Activated naive CD4-positive, alpha-beta T cell treated with anti-CD3 and anti-CD28 coated beads, Interleukin-2, amount 10 ng/mL, durations not matched to agents 7 days and 5 days (primary cell): ENCODE measurements at regions not wholly inside any gene's neighbourhood (a gene's known extent, or its start where the extent isn't known, plus 50 kb on each side); places are given as distances from the start of the nearest gene placed in this dataset.

ENCODE experiments used
- CTCF ChIA-PET: fragments of 350-600 bp; sonication (Branson Sonifier 250); formaldehyde crosslinking; loops from one replicate; lab custom pipeline; 2021; ENCODE audit warnings: antibody characterized with exemption; lab: Charles Lee
- DNase-seq: peaks from one replicate; pipeline ENCODE4 v3.0.0-alpha.2; 2020
- H3K27ac Mint-ChIP-seq: one replicate; pipeline ENCODE4 v1.8.0; 2021; ENCODE audit warnings: mild to moderate bottlenecking, moderate library complexity, mixed read lengths
- H3K27me3 Mint-ChIP-seq: one replicate; pipeline ENCODE4 v1.8.0; 2021; ENCODE audit warnings: mild to moderate bottlenecking, mixed read lengths
- H3K36me3 Mint-ChIP-seq: one replicate; pipeline ENCODE4 v1.8.0; 2021; ENCODE audit warnings: mixed read lengths
- H3K4me1 Mint-ChIP-seq: one replicate; pipeline ENCODE4 v1.8.0; 2021; ENCODE audit warnings: mixed read lengths
- H3K4me3 Mint-ChIP-seq: one replicate; pipeline ENCODE4 v1.8.0; 2021; ENCODE audit warnings: mild to moderate bottlenecking, moderate library complexity, mixed read lengths
- H3K9me3 Mint-ChIP-seq: one replicate; pipeline ENCODE4 v1.8.0; 2021; ENCODE audit warnings: mixed read lengths

DNA sequence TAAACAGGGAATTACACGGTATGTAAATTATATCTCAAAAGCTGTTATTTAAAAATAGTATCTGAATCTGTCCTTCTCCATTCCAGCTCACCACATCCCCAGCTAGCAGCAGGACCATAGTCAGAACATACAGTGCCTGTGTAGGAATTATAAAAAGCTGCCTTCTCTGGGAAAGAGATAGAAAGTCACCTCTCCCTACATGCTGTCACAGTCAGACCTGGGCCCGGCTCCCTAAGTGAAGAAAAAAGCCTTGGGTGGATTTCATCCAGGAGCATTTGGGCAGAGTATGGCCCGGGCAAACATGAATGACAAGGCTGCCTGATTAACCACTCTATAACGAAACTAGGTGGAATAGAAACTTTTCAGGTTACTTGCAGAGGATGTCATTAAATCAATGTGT is 144.1 kb downstream of the CNTN3 start:
- Mint-ChIP-seq H3K4me1 (no peaks in the 10 kb centered on the region), H3K9me3 (peaks cover 8% of the 10 kb centered on the region), H3K27me3 (no peaks in the 10 kb centered on the region), H3K27ac (no peak overlapping the region), H3K36me3 (no peaks in the 10 kb centered on the region), H3K4me3 (no peak overlapping the region)
- CTCF ChIA-PET = no interaction called here
- no peak for DNase-seq

DNA sequence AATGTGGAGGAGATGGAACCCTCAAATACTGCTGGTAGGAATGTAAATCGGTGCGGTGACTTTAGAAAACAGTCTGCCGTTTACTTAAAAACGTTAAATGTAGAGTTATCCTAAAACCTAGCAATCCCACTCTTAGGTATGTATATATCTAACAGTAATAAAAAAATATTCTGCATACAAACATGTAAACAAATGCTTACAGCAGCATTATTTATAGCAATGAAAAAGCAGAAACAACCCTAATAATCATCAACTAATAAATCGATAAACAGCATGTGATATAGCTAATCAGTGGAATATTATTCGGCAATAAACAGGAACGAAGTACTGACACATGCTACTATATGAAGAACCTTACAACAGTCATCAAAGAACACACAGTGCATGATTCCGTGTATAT is 144.7 kb downstream of the CNTN3 start:
- CTCF ChIA-PET = no interaction called here

DNA sequence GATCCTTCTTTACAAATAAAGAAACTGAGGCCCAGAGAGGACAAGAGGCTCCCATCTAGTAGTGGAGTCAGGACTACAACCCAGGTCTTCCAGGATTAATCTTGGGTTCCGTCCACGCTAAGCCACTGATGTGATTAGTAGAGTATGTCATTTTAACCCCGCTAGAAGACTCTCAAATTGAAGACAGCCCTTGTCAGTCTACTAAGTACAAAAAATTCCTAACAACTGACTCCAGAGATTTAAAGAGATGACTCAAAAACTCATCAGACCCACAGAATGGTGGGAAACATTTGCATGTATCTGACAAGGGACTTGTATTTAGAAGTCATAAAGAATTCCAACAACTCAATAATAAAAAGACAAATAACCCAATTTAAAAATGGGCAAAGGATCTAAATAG is 145.3 kb downstream of the CNTN3 start:
- CTCF ChIA-PET = no interaction called here
- Mint-ChIP-seq H3K36me3 (no peaks in the 10 kb centered on the region), H3K9me3 (peaks cover 6% of the 10 kb centered on the region), H3K27me3 (no peaks in the 10 kb centered on the region), H3K27ac (no peak overlapping the region), H3K4me3 (no peak overlapping the region), H3K4me1 (no peaks in the 10 kb centered on the region)
- DNase-seq = no peak

More for the DNA sequence above, 144.7 kb downstream of the CNTN3 start:
- Mint-ChIP-seq H3K9me3 (peaks cover 7% of the 10 kb centered on the region), H3K27ac (no peak overlapping the region), H3K4me1 (no peaks in the 10 kb centered on the region), H3K27me3 (no peaks in the 10 kb centered on the region), H3K4me3 (no peak overlapping the region), H3K36me3 (no peaks in the 10 kb centered on the region)
- DNase-seq = no peak

DNA sequence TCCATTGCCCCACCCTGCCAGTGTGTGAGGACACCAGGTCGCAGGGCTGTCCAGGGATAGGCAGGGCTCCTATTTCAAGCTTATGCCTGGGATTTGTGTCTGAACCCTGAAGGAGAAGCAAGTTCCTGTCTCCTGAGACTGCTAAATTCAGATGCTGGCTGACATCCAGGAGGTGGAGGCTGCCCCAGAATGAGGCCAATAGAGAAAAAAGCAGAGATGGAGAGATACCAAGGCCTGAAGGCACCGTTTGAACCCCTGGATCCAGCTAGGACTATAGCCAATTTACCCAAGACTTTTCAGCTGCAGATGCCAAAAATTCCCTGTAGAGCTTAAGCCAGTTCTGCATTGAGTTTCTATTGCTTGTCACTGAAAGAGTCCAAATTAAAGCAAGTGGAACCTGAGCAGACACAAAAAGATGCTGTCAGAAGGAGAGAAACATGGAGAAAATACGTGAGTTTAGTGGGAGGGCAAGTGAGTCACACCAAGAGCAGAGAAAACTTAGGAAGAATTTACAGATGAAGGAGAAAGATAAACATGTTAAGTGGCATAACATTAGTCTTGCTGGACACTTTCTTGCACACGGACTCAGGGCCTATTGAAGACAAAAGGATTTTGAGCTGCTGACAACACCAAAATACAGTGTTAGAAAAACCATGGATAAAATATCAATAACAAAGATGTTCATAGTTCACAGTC is 148.6 kb downstream of the CNTN3 start:
- no peaks in the 10 kb centered on the region for H3K27me3 Mint-ChIP-seq
- H3K4me3 Mint-ChIP-seq = no peak overlapping the region
- DNase-seq = no peak
- CTCF ChIA-PET = no interaction called here
- no peak overlapping the region for H3K27ac Mint-ChIP-seq
- peaks cover 7% of the 10 kb centered on the region for H3K9me3 Mint-ChIP-seq
- no peaks in the 10 kb centered on the region for H3K4me1 Mint-ChIP-seq
- no peaks in the 10 kb centered on the region for H3K36me3 Mint-ChIP-seq

DNA sequence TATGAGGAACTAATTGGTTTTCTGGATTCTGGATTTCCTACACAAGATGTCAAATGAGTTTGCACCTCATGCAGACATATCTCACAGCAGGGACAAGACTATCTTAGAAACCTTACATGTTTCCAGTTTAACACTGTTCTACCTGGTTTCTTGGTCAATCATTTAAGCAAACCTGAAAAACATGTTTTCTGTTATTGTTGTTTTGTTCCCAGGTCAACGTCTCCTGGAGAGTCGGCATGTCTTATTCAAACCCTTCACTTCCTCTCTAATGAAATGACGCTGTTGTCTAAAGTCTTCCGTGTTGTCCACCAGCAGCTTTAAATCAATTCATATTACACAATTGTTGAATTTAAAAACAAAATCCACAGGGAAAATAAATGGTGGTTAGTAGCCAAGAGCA is 150.9 kb downstream of the CNTN3 start:
- H3K4me3 Mint-ChIP-seq = no peak overlapping the region
- no peaks in the 10 kb centered on the region for H3K4me1 Mint-ChIP-seq
- DNase-seq = no peak
- CTCF ChIA-PET = no interaction called here
- H3K9me3 Mint-ChIP-seq = peaks cover 5% of the 10 kb centered on the region
- H3K27me3 Mint-ChIP-seq = no peaks in the 10 kb centered on the region
- no peak overlapping the region for H3K27ac Mint-ChIP-seq
- no peaks in the 10 kb centered on the region for H3K36me3 Mint-ChIP-seq

DNA sequence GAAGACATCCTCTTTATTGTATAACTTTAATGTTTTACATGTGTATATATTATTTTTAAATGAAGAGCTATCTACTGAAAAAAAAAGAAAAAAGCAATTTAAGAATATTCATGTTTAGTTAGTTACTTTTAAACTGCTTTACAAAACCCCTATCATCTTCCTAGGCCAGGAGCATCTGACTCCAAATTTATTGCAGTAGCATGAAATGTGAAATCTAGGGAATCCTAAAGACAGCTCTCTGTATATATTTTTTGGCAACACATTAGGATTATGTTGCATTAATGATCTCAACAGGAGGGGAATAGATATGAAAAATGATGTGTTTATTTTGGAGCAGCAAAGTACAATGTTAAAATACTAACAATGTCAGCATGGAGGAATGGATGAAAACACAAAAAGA is 158.3 kb downstream of the CNTN3 start:
- CTCF ChIA-PET = no interaction called here

DNA sequence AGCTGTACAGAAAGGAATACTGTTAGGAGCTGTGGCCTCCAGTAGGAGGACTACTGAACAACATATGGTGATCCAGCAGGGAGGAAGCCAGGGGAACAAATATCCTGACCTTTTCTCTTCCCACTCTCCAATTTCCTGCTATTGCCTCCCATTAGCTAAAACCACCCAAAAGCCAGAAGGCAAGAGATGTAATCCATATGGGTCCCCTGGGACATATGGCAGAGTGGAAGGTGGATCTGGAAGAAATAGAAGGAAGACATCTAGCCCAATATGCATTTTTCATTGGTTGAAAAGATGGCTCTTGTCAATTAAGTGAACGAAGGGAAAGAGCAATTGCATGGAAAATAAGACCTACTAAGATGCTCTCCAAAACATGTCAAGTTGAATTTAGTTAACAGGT is 167.2 kb downstream of the CNTN3 start:
- no peak overlapping the region for H3K27ac Mint-ChIP-seq
- peaks cover 6% of the 10 kb centered on the region for H3K9me3 Mint-ChIP-seq
- no peaks in the 10 kb centered on the region for H3K4me1 Mint-ChIP-seq
- no peak for DNase-seq
- H3K36me3 Mint-ChIP-seq = no peaks in the 10 kb centered on the region
- CTCF ChIA-PET = no interaction called here
- H3K4me3 Mint-ChIP-seq = no peak overlapping the region
- no peaks in the 10 kb centered on the region for H3K27me3 Mint-ChIP-seq

More for the DNA sequence above, 158.3 kb downstream of the CNTN3 start:
- no peak for DNase-seq
- Mint-ChIP-seq H3K36me3 (no peaks in the 10 kb centered on the region), H3K27me3 (no peaks in the 10 kb centered on the region), H3K27ac (no peak overlapping the region), H3K4me3 (no peak overlapping the region), H3K9me3 (peaks cover 6% of the 10 kb centered on the region), H3K4me1 (no peaks in the 10 kb centered on the region)

DNA sequence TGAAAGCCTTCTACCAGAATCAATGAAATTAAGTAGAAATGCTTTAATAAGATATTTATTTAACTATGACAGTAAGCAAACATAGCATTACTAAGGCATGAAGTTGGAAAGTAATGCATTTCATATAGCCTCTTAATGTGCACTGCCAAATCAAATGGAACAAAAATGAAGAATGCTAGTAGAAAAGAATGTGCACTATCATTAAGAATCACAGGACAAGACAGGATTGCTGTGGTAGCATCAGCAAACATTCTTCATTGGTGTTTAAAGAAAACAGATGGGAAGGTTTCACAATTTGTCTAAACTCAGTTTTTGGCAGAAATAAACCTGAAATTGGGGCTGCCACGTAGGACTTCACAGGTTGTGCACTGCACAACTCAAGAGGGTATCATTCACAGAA is 168.9 kb downstream of the CNTN3 start:
- DNase-seq = no peak
- no peaks in the 10 kb centered on the region for H3K27me3 Mint-ChIP-seq
- CTCF ChIA-PET = no interaction called here
- H3K36me3 Mint-ChIP-seq = no peaks in the 10 kb centered on the region
- no peaks in the 10 kb centered on the region for H3K4me1 Mint-ChIP-seq
- peaks cover 6% of the 10 kb centered on the region for H3K9me3 Mint-ChIP-seq
- H3K4me3 Mint-ChIP-seq = no peak overlapping the region
- H3K27ac Mint-ChIP-seq = no peak overlapping the region

DNA sequence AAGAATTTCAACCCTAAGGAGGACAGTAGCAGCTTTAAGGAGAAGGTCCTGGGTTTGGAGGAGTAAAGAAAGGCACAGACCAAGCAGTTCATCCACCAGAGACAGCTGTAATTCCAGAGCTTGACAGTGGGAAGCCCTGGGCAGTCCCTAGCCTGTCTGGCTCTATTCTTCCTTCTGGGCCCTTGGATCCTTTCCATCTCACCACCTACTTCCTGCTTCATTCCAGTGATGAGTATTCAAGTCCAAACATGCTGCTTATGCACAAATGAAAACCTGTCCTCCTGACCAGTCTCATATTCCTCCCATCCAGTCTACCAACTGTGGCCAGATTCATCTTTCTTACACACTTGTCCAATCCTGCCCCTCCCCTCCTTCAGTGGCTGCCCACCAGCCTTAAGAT is 171.4 kb downstream of the CNTN3 start:
- no peaks in the 10 kb centered on the region for H3K27me3 Mint-ChIP-seq
- no peak overlapping the region for H3K4me3 Mint-ChIP-seq
- no peaks in the 10 kb centered on the region for H3K4me1 Mint-ChIP-seq
- CTCF ChIA-PET = no interaction called here
- DNase-seq = no peak
- no peak overlapping the region for H3K27ac Mint-ChIP-seq
- H3K9me3 Mint-ChIP-seq = peaks cover 6% of the 10 kb centered on the region
- H3K36me3 Mint-ChIP-seq = no peaks in the 10 kb centered on the region

DNA sequence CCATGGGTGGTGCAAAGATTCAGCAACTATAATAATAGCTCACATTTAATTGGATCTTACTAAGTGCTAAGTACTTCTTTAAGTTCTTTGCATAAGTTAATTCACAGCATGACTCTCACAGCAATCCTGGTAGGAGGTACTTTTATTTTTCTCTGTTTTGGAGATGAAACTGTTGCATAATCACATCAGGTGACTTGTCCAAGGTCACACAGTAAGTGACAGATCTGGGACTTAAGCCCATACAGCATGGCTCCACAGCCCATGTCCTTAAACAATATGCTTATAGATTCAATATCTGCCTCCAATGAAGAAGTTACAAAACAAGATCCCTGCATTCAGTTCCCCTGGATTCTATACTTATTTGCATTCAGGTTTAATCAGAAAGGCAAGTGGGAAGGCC is 171.8 kb downstream of the CNTN3 start:
- CTCF ChIA-PET = no interaction called here
- Mint-ChIP-seq H3K9me3 (peaks cover 6% of the 10 kb centered on the region), H3K36me3 (no peaks in the 10 kb centered on the region), H3K4me1 (no peaks in the 10 kb centered on the region), H3K27me3 (no peaks in the 10 kb centered on the region), H3K4me3 (no peak overlapping the region), H3K27ac (no peak overlapping the region)
- no peak for DNase-seq

DNA sequence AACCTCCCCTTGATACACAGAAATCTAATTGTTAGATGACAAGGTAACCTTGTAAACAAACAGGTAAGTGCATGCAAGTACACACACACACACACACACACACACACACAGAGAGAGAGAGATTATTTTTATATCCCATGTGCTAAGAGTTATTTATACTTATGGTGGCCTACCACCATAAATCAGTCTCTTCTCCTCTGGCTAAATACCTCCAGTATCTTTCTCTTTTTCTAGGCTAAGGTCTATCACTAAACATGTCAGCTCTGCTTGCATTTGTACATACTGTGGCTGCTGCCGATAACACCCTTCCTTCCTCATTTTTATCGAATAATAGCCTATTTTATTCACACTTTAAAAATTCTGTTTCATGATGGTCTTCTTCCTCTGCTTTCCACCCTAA is 172.4 kb downstream of the CNTN3 start:
- CTCF ChIA-PET = no interaction called here
- Mint-ChIP-seq H3K27ac (no peak overlapping the region), H3K4me3 (no peak overlapping the region), H3K9me3 (peaks cover 3% of the 10 kb centered on the region), H3K27me3 (no peaks in the 10 kb centered on the region), H3K36me3 (no peaks in the 10 kb centered on the region), H3K4me1 (no peaks in the 10 kb centered on the region)
- no peak for DNase-seq

DNA sequence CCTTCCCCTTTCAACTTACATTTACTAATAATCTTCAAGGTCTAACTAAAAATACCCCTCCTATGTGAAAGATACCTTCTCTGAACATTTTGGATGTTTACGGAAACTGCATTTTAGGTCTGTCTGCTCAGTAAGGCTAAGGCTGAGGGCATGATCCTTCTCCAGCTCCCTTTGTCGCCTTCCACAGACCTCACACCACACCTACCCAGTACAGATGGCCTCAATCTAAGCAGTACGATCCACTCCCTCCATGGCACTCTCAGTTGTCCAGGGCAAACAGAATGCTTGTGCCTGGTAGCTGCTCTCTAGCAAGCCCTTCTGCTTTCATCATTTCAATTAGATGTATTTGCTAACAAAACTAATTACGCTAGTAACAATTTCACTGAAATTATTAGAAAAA is 178.3 kb downstream of the CNTN3 start:
- no peaks in the 10 kb centered on the region for H3K4me1 Mint-ChIP-seq
- no peak for DNase-seq
- H3K27me3 Mint-ChIP-seq = no peaks in the 10 kb centered on the region
- H3K9me3 Mint-ChIP-seq = peaks cover 12% of the 10 kb centered on the region
- no peak overlapping the region for H3K27ac Mint-ChIP-seq
- no peaks in the 10 kb centered on the region for H3K36me3 Mint-ChIP-seq
- H3K4me3 Mint-ChIP-seq = no peak overlapping the region
- CTCF ChIA-PET = no interaction called here

DNA sequence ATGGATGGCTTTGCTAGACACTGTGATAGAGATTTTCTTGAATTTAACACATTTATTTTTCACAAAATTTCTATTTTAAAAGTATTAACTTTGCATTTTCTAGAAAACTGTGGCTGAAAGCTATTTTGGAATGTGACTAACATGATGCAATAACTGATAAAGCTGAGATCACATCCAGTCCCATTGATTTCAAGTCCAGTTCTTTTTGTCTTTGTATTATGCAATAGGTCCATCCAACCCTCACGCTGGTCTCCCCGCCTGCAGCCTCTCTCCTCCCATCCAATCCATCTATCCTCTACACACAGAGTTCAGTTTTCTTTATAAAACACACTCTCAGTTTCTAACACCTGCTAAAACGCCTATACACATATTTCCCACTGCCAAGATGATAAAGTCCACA is 178.8 kb downstream of the CNTN3 start:
- DNase-seq = no peak
- H3K27me3 Mint-ChIP-seq = no peaks in the 10 kb centered on the region
- peaks cover 12% of the 10 kb centered on the region for H3K9me3 Mint-ChIP-seq
- no peaks in the 10 kb centered on the region for H3K4me1 Mint-ChIP-seq
- H3K36me3 Mint-ChIP-seq = no peaks in the 10 kb centered on the region
- no peak overlapping the region for H3K4me3 Mint-ChIP-seq
- CTCF ChIA-PET = no interaction called here
- no peak overlapping the region for H3K27ac Mint-ChIP-seq

DNA sequence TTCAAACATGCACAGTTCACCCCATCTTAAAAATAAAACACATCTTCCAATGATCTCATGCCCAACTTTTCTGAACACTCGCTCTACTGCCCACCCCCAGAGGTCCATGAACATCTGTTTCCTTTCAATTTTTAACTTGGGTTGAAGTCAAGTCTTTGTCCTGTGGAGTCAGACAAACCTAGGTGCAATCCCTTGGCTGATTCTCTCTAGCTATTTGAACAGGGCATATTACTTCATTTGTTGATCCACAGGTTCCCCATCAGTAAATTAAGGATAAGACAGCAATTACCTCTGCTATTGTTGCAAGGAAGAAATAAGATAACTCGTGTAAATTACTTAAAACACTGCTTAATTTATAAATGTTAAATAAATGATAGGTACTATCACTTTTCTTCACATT is 180.1 kb downstream of the CNTN3 start:
- Mint-ChIP-seq H3K27ac (no peak overlapping the region), H3K36me3 (no peaks in the 10 kb centered on the region), H3K4me3 (no peak overlapping the region), H3K9me3 (peaks cover 15% of the 10 kb centered on the region), H3K4me1 (no peaks in the 10 kb centered on the region), H3K27me3 (no peaks in the 10 kb centered on the region)
- CTCF ChIA-PET = no interaction called here
- DNase-seq = no peak

DNA sequence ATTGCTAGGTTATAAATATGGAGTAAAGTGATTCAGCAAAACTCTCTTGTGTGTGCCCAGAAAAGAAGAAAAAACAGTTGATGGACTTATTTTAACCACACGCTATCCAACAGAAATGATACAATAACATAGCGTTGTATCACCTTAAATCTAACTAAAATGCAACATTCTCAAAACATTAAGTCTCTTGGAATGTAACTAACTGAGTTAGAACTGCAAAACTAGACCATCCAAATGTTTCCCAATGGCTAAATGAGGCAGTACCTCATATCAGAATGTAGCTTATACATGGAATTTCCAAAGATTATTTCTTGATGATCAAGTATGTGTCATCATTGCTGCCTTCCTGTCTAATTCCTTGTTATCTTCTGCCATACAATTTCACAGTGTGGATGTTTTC is 187.9 kb downstream of the CNTN3 start:
- H3K9me3 Mint-ChIP-seq = peaks cover 13% of the 10 kb centered on the region
- H3K36me3 Mint-ChIP-seq = no peaks in the 10 kb centered on the region
- H3K4me3 Mint-ChIP-seq = no peak overlapping the region
- DNase-seq = no peak
- no peaks in the 10 kb centered on the region for H3K27me3 Mint-ChIP-seq
- H3K4me1 Mint-ChIP-seq = no peaks in the 10 kb centered on the region
- no peak overlapping the region for H3K27ac Mint-ChIP-seq
- CTCF ChIA-PET = no interaction called here

DNA sequence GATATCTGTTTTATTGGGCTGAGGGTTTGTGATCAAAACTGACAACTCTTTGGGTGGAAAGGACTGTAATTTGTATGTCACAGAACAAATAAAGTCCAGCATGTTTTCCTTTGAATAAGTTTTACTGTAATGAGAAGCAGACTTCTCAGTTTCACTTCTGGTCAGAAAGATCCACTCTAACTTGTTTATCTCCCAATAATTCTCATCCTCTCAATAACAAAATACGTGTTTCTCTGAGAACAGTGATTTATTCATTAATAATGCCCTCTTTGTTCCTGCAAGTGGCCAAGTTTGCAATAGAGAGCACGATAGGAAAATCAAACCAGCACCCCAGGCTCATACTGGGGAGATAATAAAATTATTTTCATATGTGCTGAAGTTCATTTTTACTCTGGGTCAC is 190.6 kb downstream of the CNTN3 start:
- Mint-ChIP-seq H3K27ac (no peak overlapping the region), H3K4me3 (no peak overlapping the region), H3K9me3 (peaks cover 7% of the 10 kb centered on the region), H3K36me3 (no peaks in the 10 kb centered on the region), H3K4me1 (no peaks in the 10 kb centered on the region), H3K27me3 (no peaks in the 10 kb centered on the region)
- CTCF ChIA-PET = no interaction called here
- DNase-seq = no peak
